ENCODE measurements at regions not wholly inside any gene's neighbourhood (a gene's known extent, or its start where the extent isn't known, plus 50 kb on each side); places are given as distances from the start of the nearest gene placed in this dataset.
"Not testable (repeated sequence)": the region's sequence is repeated elsewhere in the genome, so short reads cannot be mapped to it uniquely, and the experiment has no call there.

GRCh38 chr3:38957296-38957695 lies 94.4 kb downstream of the SCN11A start:
- CTCF ChIA-PET, result no interaction called here
- peaks cover 24% of the 10 kb centered on the region for H3K27me3 Mint-ChIP-seq (ENCODE audit: insufficient read depth, unreplicated experiment)
- no TSS peak for BruUV-seq (replicated peaks)

GRCh38 chr3:38952721-38953120 lies 99.0 kb downstream of the SCN11A start:
- Mint-ChIP-seq H3K27ac (ENCODE audit: unreplicated experiment) (no peak overlapping the region), H3K9me3 (ENCODE audit: unreplicated experiment) (no peaks in the 10 kb centered on the region), H3K4me3 (ENCODE audit: unreplicated experiment) (no peak overlapping the region), H3K36me3 (ENCODE audit: insufficient read depth, unreplicated experiment) (no peaks in the 10 kb centered on the region), H3K4me1 (ENCODE audit: low read depth, unreplicated experiment) (no peaks in the 10 kb centered on the region), H3K27me3 (ENCODE audit: insufficient read depth, unreplicated experiment) (peaks cover 24% of the 10 kb centered on the region)
- Histone ChIP-seq H3K27me3 (replicated peaks; ENCODE audit: control insufficient read depth, insufficient read depth, low read length) (no peaks in the 10 kb centered on the region), H3K4me1 (no peaks in the 10 kb centered on the region), H3K9me3 (no peaks in the 10 kb centered on the region), H3K36me3 (ENCODE audit: control insufficient read depth, insufficient read depth, low read length) (no peaks in the 10 kb centered on the region), H3K4me3 (ENCODE audit: low read depth, low read length) (no peak overlapping the region)
- BruUV-seq (replicated peaks), result no TSS peak
- intact Hi-C loops (cut with micrococcal nuclease; ENCODE audit: unreplicated experiment), result no loop called here
- POLR2A ChIA-PET, result no interaction called here
- CTCF ChIA-PET, result no interaction called here
- no peak for DNase-seq
- no peak for TF ChIP-seq CTCF (IDR thresholded peaks at IDR 0.05; ENCODE audit: insufficient read depth in 1 of 2, low read depth in 1 of 2, low read length in 1 of 2, severe bottlenecking in 1 of 2, unreplicated experiment in 1 of 2)

More at GRCh38 chr3:38957296-38957695, 94.4 kb downstream of the SCN11A start:
- TF ChIP-seq CTCF (IDR thresholded peaks at IDR 0.05; ENCODE audit: insufficient read depth in 1 of 2, low read depth in 1 of 2, low read length in 1 of 2, severe bottlenecking in 1 of 2, unreplicated experiment in 1 of 2), result no peak
- Mint-ChIP-seq H3K27ac (ENCODE audit: unreplicated experiment) (no peak overlapping the region), H3K4me3 (ENCODE audit: unreplicated experiment) (no peak overlapping the region), H3K9me3 (ENCODE audit: unreplicated experiment) (no peaks in the 10 kb centered on the region), H3K4me1 (ENCODE audit: low read depth, unreplicated experiment) (no peaks in the 10 kb centered on the region), H3K36me3 (ENCODE audit: insufficient read depth, unreplicated experiment) (no peaks in the 10 kb centered on the region)
- no peaks in the 10 kb centered on the region for H3K36me3 ChIP-seq (ENCODE audit: control insufficient read depth, insufficient read depth, low read length)
- H3K4me1 ChIP-seq, result no peaks in the 10 kb centered on the region
- H3K27me3 ChIP-seq (replicated peaks; ENCODE audit: control insufficient read depth, insufficient read depth, low read length), result no peaks in the 10 kb centered on the region; the same call in 1 of the 2 replicates
- DNase-seq, result no peak
- no peak overlapping the region for H3K4me3 ChIP-seq (ENCODE audit: low read depth, low read length)
- POLR2A ChIA-PET, result no interaction called here
- intact Hi-C loops (cut with micrococcal nuclease; ENCODE audit: unreplicated experiment), result no loop called here
- no peaks in the 10 kb centered on the region for H3K9me3 ChIP-seq

GRCh38 chr3:38951167-38951566 lies 100.6 kb downstream of the SCN11A start:
- intact Hi-C loops (cut with micrococcal nuclease; ENCODE audit: unreplicated experiment); H3K36me3 ChIP-seq (ENCODE audit: control insufficient read depth, insufficient read depth, low read length); DNase-seq; H3K27ac Mint-ChIP-seq (ENCODE audit: unreplicated experiment); H3K27me3 ChIP-seq (replicated peaks; ENCODE audit: control insufficient read depth, insufficient read depth, low read length); H3K4me3 Mint-ChIP-seq (ENCODE audit: unreplicated experiment); H3K9me3 ChIP-seq; H3K9me3 Mint-ChIP-seq (ENCODE audit: unreplicated experiment); H3K4me1 ChIP-seq; BruUV-seq (replicated peaks); H3K4me3 ChIP-seq (ENCODE audit: low read depth, low read length); H3K36me3 Mint-ChIP-seq (ENCODE audit: insufficient read depth, unreplicated experiment); POLR2A ChIA-PET; H3K4me1 Mint-ChIP-seq (ENCODE audit: low read depth, unreplicated experiment); CTCF ChIA-PET: not testable (repeated sequence)
- H3K27me3 Mint-ChIP-seq (ENCODE audit: insufficient read depth, unreplicated experiment), result peaks cover 24% of the 10 kb centered on the region

- ChIA-PET CTCF (no interaction called here), POLR2A (no interaction called here)
- Mint-ChIP-seq H3K9me3 (ENCODE audit: unreplicated experiment) (no peaks in the 10 kb centered on the region), H3K4me3 (ENCODE audit: unreplicated experiment) (no peak overlapping the region), H3K27me3 (ENCODE audit: insufficient read depth, unreplicated experiment) (peaks cover 24% of the 10 kb centered on the region), H3K36me3 (ENCODE audit: insufficient read depth, unreplicated experiment) (no peaks in the 10 kb centered on the region), H3K4me1 (ENCODE audit: low read depth, unreplicated experiment) (no peaks in the 10 kb centered on the region), H3K27ac (ENCODE audit: unreplicated experiment) (no peak overlapping the region)
- no peak for DNase-seq
- BruUV-seq (replicated peaks), result no TSS peak
- Histone ChIP-seq H3K36me3 (ENCODE audit: control insufficient read depth, insufficient read depth, low read length) (no peaks in the 10 kb centered on the region), H3K4me1 (no peaks in the 10 kb centered on the region), H3K27me3 (replicated peaks; ENCODE audit: control insufficient read depth, insufficient read depth, low read length) (no peaks in the 10 kb centered on the region), H3K9me3 (no peaks in the 10 kb centered on the region), H3K4me3 (ENCODE audit: low read depth, low read length) (no peak overlapping the region)
- intact Hi-C loops (cut with micrococcal nuclease; ENCODE audit: unreplicated experiment), result no loop called here
- TF ChIP-seq CTCF (IDR thresholded peaks at IDR 0.05; ENCODE audit: insufficient read depth in 1 of 2, low read depth in 1 of 2, low read length in 1 of 2, severe bottlenecking in 1 of 2, unreplicated experiment in 1 of 2), result no peak
These were observed 101.2 kb downstream of the SCN11A start for GRCh38 chr3:38950581-38950980.
